H1 (cell line): ENCODE measurements at regions not wholly inside any gene's neighbourhood (a gene's known extent, or its start where the extent isn't known, plus 50 kb on each side); places are given as distances from the start of the nearest gene placed in this dataset.

ENCODE experiments used
- BRCA1 ChIP-seq: IDR thresholded peaks from 2 replicates; pipeline ENCODE4 v1.6.1; 2012; ENCODE audit warnings: low read depth, low read length, improper control_type of control experiment
- CREB1 ChIP-seq: IDR thresholded peaks from 2 replicates; pipeline ENCODE4 v1.6.1; 2012; ENCODE audit warnings: inconsistent platforms
- HDAC6 ChIP-seq: IDR thresholded peaks from one replicate; pipeline ENCODE4 v1.7.1; 2012; ENCODE audit warnings: low read depth, mild to moderate bottlenecking, inconsistent platforms, low read length, moderate library complexity
- MAFK ChIP-seq: IDR thresholded peaks from 2 replicates; pipeline ENCODE4 v1.6.1; 2012; ENCODE audit warnings: low read depth, mild to moderate bottlenecking, improper control_type of control experiment, low read length
- NANOG ChIP-seq: IDR thresholded peaks from 2 replicates; pipeline ENCODE4 v1.6.1; 2011; ENCODE audit warnings: low read length, low read depth, mild to moderate bottlenecking, inconsistent platforms; ENCODE audit not compliant: insufficient read depth, poor library complexity, severe bottlenecking
- SIN3A ChIP-seq, 2 experiments: IDR thresholded peaks in 1 of 2; conservative IDR thresholded peaks in 1 of 2; 2 replicates each; pipeline ENCODE4 v1.6.1; 2011 to 2012; ENCODE audit warnings: low read length in 2 of 2, improper control_type of control experiment in 1 of 2, low read depth in 1 of 2, mild to moderate bottlenecking in 1 of 2
- ZNF274 ChIP-seq: IDR thresholded peaks from 2 replicates; pipeline ENCODE4 v1.7.0; 2012; ENCODE audit warnings: low read length, borderline replicate concordance; ENCODE audit errors: extremely low read depth
- TF ChIP-seq, protein P1 (sequence below): IDR thresholded peaks from 2 replicates; pipeline ENCODE4 v1.6.1; 2012; ENCODE audit warnings: inconsistent platforms
- TF ChIP-seq, protein P2 (sequence below): IDR thresholded peaks from 2 replicates; pipeline ENCODE4 v1.6.1; 2011; ENCODE audit warnings: low read length, improper control_type of control experiment

DNA sequence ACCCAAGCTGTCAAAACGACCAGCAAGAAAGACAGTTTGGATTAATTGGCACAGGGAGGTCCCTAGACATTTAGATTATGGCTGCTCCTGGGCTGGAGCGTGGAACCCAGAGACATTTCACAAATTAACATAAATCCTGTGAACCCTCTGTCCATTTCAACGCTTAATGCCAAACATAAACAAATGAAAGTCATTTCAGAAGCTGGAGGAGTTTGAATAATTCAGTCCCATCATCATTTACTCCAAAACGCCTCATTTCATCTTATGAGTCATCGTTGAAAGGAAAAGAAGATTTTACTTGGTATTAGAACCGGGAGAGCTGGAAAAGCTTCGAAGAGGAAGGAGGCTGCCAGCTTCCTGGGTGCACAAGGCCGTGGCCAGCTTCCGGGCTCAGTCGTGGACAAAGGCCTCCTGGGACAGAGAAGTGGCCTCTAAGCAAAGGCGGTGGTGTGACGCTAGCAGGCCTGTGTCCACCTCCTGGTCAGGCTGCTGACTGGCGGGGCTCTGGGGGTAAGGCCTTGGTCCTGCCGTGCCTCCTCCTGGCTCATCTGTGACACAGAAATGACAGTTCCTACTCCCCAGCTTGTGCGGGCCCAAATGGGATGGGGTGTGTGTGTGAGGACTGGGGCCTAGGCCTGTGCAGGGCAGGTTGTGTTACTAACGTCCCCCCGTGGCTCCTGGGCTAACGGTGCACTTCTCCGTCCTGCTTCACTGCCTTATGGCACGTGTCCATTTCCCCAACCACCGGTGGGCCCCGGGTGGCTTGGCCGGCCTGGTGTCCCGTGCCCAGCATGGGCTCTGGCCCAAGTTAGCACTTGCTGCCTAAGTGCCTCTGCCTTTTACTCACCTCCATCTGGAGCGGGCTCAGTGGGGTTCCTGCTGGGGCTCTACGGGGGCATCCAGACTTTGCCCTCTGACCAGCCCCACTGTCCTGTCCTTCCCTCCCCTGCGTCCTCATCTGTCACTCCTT is 71.6 kb downstream of the RRM2 start (continued):
- TF ChIP-seq, protein P1, sequence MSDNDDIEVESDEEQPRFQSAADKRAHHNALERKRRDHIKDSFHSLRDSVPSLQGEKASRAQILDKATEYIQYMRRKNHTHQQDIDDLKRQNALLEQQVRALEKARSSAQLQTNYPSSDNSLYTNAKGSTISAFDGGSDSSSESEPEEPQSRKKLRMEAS = no peak
- TF ChIP-seq CREB1 = no peak
- TF ChIP-seq MAFK = no peak
- no peak for TF ChIP-seq BRCA1
- no peak for TF ChIP-seq NANOG
- no peak for TF ChIP-seq SIN3A (conservative IDR thresholded peaks at IDR 0.05 in 1 of 2, IDR thresholded peaks at IDR 0.05 in 1 of 2; ENCODE audit: low read depth in 1 of 2, low read length in 2 of 2)
- TF ChIP-seq HDAC6 = no peak
- no peak for TF ChIP-seq ZNF274
- TF ChIP-seq, protein P2, sequence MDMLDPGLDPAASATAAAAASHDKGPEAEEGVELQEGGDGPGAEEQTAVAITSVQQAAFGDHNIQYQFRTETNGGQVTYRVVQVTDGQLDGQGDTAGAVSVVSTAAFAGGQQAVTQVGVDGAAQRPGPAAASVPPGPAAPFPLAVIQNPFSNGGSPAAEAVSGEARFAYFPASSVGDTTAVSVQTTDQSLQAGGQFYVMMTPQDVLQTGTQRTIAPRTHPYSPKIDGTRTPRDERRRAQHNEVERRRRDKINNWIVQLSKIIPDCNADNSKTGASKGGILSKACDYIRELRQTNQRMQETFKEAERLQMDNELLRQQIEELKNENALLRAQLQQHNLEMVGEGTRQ = no peak
